ENCODE measurements at regions not wholly inside any gene's neighbourhood (a gene's known extent, or its start where the extent isn't known, plus 50 kb on each side); places are given as distances from the start of the nearest gene placed in this dataset.

DNA sequence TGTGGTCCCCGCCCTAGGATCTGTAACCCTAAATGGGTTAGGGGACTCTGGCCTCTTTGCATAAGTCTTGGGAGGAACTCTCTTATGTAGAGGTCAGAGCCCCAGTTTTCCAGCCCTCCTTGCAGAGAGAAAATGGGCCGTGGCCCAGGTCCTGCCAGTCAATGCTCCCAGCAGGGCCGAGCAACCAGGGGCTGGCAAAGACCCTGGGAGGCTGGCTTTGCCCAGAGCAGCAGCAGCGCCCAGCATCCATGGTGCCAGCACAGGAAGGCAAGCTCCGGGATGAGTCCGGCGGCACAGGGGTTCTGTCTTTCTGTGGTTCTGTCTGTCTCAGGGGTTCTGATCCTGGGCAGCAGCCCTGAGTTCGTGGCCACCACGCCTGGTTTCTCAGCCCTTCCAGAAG lies 684.8 kb downstream of the BRD1 start:
- no peak for DNase-seq

DNA sequence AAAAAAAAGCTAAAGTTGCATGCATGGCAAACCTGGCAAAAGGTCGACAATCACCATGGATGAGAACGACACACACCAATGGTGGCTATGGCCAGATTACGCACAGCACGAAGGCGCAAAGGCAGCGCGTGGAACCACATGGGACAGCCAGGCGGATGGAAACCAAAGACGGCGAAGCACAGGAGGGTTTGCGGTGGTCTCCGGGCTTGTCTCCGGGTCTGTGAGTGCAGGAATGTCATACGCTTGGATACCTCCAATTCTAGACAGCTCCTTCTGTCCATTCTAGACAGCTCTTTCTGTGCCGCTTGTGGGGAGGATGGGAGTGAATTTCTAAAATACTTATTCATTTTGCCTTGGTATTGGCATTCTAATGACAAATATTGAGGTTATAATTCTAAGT lies 685.4 kb downstream of the BRD1 start:
- no peak for DNase-seq

DNA sequence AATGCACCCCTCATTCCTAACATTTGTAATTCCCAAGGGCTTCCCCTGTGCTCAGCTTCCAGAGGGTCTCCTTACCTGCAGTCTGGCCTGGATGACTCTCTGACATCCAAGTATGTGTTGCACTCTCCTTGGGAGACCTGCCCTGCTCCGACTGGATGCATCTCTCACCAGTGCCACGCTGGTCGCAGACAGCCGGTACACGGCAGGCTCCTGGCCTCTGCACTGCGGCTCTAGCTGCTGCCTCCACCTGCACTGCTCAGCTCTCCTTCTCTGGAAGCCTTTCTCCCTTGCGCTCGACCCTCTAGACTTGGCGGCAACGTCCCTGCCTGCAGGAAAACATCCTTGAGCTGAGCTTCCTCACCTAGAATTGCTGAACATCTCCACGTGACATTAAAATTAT lies 685.9 kb downstream of the BRD1 start:
- no peak for DNase-seq

DNA sequence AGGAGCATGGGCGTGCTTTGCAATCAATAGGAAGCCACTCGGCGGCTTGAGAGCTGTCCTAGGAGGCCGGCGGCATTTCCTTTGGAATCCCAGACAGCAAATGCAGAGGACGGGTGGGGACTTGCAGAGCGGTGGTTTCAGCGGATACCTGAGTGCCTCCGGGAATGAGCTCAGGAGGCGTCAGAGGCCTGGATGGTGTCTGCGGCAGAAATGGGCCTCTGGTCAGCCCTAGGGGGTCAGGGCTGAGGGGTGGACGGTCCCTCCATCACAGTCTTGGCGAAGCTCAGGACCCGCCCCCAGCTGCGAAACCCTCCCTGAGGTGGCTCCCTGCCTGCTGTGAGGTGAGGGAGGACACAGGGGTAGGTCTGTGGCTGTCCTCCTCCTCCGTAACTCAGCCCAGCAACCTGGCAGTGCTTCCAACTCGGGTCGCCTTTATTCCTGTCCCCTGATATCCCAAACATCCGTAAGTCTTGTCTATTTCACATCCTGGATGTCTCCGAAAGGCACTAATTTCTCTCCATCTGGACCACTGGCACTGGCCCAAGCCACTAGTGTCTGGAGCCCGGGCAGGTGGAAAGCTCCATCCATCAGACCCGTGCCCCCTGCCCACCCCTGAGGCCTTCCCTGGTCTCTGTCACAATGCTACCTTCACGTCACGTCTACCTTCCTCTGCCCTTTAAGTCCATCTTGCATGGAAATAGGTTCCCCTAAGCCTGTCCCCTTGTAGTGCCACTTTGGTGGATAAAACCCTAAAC lies 686.6 kb downstream of the BRD1 start:
- no peak for DNase-seq

DNA sequence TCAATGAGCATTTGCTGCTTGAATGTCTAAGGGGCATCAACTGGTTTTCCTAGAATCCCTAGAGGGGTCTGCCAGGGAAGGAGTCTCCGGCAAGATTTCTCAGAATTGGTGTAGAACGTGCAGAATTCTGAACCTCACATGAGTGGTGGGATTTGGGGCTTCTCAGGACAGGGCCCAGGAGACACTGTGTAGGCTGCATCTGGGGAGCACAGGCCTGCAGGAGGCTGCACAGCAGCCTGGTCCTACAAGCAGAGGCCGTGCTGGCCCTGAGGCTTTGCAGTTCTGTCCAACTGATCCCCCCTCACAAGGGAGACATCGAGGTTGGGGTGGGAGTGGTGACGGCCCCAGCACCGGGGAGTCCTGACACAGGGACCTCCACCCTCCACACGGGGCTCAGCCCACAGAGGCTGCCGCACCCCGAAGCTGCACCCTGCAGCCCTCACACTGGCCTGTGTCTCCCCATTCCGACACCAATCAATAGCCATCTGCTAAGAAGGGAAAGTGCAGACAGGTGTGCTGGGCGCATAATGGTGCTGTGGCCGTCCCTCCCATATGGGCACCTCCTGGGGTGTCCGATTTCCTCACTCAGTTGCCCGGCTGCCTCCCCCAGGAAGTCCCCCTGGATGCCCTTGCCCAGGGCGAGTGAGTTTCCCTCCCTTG lies 688.1 kb downstream of the BRD1 start:
- DNase-seq: no peak

DNA sequence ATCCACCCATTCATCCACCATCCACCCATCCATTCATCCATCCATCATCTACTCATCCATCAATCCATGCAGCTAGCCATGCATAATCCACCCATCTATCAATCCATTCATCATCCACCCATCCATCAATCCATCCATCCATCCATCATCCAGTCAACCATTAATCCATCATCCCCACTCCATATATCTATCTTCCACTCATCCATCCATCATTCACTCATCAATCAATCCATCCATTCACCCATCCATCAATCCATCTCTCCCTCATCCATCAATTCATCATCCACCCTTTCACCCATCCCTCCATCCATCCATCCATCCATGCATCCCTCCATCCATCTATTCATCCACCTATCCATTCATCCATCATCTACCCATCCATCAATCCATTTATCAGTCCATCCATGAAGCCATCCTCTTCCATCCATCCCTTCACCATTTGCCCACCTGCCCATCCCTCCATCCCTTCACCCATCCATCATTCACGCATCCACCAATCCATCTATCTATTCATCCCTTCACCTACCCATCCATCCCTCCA lies 689.4 kb downstream of the BRD1 start:
- DNase-seq: no peak

DNA sequence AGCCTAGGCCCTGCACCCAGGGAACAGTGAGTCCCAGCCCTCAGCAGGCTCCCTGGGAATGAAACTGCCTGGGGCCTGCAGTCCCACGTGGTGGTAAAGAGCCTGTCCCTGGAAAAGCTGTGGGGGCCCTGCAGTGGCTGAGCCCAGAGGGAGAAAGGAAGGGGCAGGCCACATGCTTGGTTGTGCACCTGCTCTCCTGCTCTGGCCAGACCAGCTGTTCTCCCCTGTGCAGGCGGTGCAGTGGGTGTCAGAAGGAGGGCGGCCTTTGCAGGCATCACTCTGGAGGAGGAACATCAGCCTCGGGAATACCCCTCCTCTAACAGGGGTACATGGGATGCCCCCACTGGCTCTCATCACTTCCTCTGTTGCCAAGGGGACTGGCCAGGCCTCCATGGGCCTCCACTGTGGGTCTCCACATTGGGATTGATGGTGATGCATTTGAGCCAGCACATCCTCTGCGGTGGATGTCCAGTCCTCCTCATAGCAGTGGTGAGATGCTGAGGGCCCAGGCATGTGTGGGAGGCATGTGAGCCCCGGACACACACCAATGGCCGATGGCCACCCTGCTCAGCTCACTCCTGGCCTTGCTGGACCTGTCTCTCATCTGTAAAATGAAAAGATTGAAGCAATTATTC lies 690.4 kb downstream of the BRD1 start:
- DNase-seq: no peak

DNA sequence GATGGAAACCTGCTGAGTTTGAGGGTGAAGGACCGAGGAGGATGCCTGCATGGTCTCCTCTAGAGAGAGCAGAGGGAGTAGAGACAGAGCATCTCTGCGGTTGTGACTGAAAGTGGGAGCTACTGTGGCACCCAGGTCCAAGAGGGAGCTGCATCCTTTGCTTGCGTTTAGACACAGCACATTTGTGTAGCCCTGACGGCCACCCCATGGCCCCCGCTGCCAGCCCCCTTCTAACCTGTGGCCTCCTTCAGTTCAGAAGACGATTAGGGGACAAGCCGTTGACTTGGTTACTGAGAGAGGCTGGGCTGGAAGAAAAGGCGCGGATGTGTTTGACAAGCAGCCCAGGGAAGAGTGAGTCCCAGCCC lies 690.9 kb downstream of the BRD1 start:
- no peak for DNase-seq

DNA sequence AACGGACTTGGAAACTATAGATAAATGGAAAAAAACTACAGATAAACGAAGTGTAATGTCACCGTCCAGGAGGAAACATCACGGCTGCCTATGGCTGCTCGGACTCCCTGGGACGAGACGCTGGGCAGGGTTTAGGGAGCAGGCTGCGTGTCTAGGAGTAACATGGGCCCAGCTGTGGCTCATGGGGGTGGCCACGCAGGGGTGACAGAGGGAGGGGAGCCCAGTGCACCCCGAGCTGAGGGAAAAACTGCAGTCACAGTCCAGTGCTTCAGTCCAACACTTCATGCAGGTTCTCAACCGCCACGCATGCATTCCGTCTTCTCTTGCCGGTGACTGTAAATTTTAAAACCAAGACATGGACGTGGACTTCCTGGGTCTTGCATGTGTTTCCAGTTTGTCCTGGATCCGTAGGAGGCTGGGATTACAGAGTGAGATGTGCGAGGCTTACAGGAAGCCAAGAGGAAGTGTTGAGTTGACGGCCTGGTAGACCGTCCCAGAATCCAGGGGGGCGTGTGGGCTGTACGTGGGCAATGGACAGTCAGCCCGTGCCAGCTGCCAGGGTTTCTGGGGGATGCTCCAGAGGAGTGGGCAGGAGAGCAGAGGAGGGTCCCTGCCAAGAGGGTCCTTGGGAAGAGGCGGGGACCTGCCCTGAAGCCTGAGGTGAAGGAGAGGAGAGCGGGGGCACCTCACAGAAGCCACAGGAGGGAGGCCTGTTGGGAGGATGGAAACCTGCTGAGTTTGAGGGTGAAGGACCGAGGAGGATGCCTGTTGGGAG lies 691.4 kb downstream of the BRD1 start:
- no peak for DNase-seq

DNA sequence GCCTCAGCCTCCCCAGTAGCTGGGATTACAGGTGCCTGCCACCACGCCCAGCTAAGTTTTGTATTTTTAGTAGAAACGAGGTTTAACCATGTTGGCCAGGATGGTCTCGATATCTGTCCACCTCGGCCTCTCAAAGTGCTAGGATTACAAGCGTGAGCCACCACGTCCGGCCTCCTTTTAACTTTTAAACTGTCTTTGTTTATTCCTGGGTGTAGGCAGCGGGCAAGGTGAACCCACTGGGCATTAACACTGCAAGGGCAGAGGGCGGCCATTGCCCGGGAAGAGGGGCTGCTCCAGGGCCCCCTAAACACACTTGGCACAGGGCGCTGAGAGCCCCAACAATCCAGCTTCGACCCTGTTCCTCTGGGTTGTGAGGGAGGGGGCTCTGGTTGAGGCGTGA lies 693.6 kb downstream of the BRD1 start:
- no peak for DNase-seq

DNA sequence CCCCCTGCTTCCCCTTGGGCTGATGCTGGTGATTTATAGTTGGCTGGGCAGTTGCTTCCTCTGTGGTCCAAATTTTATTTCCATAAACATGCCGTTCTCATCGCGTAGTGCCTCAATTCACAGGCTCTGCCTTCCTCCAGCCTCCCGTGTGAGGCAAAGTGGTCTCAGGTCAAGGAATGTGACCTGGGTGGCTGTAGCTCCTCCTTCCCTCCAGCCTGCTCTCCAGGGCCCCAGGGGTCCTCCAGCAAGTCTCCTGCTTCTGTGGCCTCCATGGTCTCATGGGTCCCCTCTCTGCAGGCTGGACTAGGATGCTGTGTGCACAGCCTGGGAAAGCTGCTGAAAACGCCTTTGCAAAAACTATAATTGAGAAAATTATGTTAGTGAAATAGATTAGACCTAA lies 694.1 kb downstream of the BRD1 start:
- no peak for DNase-seq

DNA sequence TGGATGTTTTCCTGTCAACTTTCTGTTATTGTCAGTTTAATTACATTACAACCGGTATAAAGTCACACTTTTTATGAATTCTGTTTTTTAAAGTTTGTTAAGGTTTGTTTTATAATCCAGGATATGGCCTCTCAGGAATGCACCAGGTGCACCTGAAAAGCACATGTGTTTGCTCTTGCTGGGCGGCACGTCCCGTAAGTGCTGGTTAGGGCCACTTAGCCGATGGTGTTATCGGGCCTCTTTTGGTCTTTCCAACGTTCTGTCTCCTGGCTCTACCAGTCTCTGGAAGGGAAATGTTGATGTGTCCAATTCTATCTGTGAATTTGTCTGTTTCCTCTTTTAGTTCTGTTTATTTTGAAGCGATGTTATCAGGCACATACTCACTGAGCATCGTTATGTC lies 695.7 kb downstream of the BRD1 start:
- DNase-seq: no peak

DNA sequence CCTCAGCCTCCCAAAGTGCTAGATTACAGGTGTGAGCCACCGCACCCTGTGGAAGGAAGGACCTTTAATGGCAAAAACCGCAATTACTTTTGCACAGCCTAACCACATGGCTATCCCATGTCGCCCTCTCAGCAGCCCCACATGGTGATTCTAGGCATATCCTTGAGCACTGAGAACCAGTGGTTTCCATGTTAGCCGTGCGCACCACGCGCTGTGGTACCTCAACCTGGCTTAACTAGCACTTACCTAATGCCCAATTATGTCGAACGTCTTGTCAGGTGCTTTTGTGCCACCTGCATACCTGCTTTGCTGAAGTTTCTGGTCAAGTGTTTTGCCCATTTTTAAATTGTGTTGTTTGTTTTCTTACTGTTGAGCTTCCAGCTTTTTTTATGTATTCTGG lies 697.9 kb downstream of the BRD1 start:
- DNase-seq: no peak

DNA sequence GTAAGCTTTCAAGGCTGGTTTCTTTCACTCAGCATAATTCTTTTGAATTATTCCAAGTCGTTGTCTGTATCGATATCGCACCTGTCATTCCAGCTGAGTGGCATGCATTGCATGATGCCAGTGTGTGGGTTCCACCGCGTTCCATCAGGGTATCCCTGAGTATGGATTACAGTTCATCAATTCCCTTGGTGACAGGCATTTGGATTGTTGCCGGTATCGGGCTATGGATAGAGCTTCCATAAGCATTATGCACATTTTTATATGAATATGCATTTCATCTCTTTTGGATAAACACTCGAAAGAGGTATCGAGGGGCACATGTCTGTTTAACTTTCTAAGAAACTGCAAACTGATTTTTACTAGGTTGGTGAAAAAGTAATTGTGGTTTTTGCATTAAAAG lies 698.8 kb downstream of the BRD1 start:
- no peak for DNase-seq

DNA sequence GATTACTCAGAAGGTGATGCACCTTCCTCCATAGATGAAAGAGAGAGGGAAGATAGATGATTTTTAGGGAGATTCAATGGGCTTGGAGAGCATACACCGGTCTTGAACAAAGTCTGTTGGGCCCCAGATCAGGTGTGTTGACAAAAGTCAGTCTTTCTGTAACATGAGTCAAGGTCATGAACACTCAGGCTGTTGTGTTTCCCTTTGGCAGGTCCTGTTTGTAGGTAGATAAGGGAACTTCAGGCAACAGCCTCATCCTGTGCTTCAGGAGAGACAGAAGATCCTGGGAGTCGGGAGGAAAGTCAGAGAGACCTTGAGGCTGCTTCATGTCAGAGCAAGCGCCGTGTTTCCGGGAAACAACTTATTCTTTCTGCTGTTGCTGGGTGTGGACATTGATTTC lies 703.1 kb downstream of the BRD1 start:
- no peak for DNase-seq

DNA sequence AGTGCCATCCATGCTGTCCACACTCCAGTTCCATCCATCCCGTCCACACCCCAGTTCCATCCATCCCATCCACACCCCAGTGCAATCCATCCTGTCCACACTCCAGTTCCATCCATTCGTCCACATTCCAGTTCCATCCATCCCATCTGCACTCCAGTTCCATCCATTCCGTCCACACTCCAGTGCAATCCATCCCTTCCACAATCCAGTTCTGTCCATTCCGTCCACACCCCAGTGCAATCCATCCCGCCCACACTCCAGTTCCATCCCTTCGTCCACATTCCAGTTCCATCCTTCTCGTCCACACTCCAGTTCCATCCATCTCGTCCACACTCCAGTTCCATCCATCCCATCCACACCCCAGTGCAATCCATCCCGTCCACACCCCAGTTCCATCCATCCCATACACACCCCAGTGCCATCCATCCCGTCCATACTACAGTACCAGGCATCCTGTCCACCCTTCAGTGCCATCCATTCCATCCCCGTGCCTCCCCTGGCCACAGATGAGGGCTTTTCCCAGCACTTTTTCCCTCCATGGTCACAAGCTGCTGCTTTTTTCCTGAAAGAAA lies 704.0 kb downstream of the BRD1 start:
- no peak for DNase-seq

DNA sequence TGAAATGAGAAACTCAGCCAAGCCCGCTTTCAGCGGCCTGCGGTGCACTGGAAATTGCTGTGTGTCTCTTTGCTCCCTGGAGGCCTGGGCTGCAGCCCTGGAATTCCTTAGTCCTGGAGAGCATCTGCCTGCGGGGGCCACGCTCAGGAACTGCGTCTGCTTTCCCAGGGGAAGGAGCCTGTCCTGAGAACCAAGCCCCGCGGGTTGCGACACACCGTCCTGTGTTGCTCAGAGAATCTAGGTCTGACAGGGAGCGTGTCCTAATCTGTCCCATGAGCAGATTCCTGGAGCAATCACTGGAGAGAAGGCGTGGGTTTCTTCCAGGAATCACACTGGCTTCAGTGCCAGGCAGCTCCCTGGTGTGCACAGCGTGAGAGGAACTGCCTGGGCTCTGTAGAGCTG lies 708.1 kb downstream of the BRD1 start:
- no peak for DNase-seq

DNA sequence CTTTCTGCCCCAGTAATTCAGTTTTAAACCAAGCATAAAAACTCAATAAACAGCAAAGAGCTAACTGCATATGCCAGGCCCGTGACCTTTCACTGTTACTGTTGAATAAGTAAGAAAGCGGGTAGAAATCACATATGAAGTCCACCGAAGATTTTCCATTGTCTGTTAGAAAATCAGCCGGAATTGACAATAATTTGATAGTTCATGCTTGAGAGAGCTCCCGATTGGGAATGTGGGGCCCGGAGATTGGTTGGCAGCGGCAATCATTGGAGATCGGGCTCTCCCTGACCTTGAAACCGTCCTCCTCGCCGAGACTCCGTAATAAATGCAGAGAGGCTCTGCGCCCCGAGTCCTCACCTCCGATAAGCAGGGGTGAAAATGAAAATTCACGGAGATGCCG lies 709.6 kb downstream of the BRD1 start:
- DNase-seq: no peak

DNA sequence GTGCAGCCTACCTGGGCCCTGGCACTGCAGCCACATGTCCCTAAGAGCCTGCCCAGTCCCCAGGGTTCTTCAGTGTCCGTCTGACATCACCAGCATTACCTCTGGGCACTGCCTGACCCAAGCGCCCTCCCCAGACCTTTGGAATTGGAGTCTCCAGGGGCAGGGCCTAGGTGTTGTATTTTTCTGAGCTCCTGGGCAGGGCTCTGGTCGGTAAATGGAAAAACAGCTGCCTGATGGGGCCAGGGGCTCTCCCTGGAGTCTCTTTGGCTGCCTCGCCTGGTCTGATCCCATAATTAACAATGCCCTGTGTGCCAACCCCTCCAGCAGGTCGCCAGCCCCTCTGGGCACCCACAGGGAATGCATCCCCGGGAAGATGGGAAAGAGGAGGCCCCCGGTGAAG lies 710.2 kb downstream of the BRD1 start:
- no peak for DNase-seq

DNA sequence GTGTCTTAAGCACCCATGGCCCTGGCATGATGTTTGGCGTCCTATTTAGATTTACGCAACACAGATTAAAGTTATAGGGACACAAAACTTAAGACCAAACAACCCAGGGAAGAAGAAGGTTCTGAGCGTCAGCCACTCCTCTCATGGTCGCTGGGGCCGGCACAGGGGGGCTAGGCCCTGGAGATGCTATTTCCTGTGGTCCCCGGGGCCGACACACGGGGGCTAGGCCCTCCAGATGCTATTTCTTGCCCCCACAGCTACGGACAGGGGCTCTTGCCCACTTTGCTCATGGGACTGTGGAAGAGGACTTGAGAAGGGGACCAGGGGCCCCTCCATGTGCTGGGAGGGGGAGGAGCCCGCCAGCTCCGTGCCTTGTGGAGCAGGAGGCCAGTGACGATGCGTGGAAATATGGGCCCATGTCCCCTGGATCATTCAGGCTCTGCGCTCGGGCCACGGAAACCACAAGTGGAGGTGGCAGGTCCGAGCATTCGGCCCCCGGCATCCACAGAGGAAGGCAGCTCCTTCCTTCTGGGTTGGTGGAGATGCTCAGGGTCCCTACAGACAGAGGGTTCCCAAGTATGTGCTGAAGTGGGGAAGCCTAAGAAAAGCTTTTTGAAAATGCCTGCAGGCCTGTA lies 711.1 kb downstream of the BRD1 start:
- DNase-seq: no peak

DNA sequence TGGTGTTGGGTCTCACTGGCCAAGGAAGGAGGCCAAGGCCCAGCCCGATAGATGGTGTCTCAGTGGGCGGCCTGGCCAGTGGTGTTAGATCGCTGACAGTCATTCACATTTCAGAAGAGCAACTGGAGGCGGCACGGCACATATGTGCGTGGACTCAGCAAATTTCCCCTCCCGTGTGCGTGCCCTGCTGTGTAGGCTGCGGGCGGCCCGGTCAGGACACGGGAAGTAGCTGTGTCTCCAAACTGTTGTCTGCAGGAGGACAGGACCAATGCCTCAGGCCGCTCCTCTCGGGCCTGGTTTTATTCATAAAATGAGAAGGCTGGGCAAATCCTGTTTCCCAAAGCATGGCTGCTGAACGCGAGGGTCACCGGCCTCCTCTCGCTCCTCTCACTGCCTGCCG lies 711.7 kb downstream of the BRD1 start:
- no peak for DNase-seq

DNA sequence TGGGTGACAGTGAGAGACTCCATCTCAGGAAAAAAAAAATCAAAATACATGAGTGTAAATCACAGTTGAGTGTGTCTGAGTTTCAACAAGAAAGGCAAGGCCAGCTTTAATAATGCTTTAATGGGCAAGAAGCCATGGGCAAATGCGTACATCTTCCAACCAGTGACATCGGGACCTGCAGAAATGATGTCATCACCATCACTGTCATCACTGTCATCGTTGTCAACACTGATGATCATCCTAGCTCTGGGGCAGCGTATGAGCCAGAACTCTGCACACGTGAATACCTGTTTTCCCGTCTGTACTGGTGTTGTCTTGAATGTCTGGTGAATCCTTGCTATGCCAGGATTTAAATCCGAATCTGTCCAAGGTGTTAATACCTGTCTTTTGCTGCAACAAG lies 712.5 kb downstream of the BRD1 start:
- DNase-seq: no peak

DNA sequence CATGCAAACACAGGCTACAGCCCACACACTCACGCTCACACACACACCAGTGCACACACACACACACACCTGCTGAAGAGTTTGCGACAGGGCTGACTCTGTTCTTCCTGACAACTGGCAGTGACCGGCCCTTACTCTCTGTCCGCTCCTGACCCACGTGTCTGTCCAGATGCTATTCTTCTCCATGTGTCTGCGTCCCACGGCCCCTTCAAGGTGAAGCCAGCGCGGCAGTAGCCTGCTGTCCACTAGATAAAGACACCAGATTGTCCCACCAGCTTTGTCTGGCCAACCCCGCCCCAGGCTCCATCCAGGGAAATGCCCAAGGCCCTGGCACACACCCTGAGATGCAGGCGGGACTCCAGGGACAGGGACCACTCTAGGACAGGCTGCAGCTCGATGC lies 713.9 kb downstream of the BRD1 start:
- no peak for DNase-seq
